ENCODE measurements at regions not wholly inside any gene's neighbourhood (a gene's known extent, or its start where the extent isn't known, plus 50 kb on each side); places are given as distances from the start of the nearest gene placed in this dataset.

- no peak overlapping the region for H3K9ac ChIP-seq (ENCODE audit: low read length)
- no peaks in the 10 kb centered on the region for H3K9me3 ChIP-seq (ENCODE audit: low read length)
- H2AFZ ChIP-seq (ENCODE audit: low read depth, low read length), result no peak overlapping the region
- H4K20me1 ChIP-seq (ENCODE audit: insufficient read depth), result no peaks in the 10 kb centered on the region
- H3K36me3 ChIP-seq (ENCODE audit: insufficient read depth, low read length), result no peaks in the 10 kb centered on the region
- H3K4me2 ChIP-seq (ENCODE audit: low read length), result no peak overlapping the region
- no peaks in the 10 kb centered on the region for H3K79me2 ChIP-seq (replicated peaks; ENCODE audit: insufficient read depth, low read length)
- no peak for TF ChIP-seq RAD21 (conservative IDR thresholded peaks at IDR 0.05)
- TF ChIP-seq SMC3 (conservative IDR thresholded peaks at IDR 0.05; ENCODE audit: poor library complexity), result no peak
- no peak for TF ChIP-seq EZH2 (IDR thresholded peaks at IDR 0.05; ENCODE audit: borderline replicate concordance, insufficient read depth, low read length, poor library complexity, severe bottlenecking)
- no peak for TF ChIP-seq EP300 (conservative IDR thresholded peaks at IDR 0.05; ENCODE audit: poor library complexity, severe bottlenecking)
- TF ChIP-seq, protein P1, sequence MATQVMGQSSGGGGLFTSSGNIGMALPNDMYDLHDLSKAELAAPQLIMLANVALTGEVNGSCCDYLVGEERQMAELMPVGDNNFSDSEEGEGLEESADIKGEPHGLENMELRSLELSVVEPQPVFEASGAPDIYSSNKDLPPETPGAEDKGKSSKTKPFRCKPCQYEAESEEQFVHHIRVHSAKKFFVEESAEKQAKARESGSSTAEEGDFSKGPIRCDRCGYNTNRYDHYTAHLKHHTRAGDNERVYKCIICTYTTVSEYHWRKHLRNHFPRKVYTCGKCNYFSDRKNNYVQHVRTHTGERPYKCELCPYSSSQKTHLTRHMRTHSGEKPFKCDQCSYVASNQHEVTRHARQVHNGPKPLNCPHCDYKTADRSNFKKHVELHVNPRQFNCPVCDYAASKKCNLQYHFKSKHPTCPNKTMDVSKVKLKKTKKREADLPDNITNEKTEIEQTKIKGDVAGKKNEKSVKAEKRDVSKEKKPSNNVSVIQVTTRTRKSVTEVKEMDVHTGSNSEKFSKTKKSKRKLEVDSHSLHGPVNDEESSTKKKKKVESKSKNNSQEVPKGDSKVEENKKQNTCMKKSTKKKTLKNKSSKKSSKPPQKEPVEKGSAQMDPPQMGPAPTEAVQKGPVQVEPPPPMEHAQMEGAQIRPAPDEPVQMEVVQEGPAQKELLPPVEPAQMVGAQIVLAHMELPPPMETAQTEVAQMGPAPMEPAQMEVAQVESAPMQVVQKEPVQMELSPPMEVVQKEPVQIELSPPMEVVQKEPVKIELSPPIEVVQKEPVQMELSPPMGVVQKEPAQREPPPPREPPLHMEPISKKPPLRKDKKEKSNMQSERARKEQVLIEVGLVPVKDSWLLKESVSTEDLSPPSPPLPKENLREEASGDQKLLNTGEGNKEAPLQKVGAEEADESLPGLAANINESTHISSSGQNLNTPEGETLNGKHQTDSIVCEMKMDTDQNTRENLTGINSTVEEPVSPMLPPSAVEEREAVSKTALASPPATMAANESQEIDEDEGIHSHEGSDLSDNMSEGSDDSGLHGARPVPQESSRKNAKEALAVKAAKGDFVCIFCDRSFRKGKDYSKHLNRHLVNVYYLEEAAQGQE (IDR thresholded peaks at IDR 0.05; ENCODE audit: borderline replicate concordance), result no peak
- TF ChIP-seq TAF1 (IDR thresholded peaks at IDR 0.05; ENCODE audit: low read depth), result no peak
- TF ChIP-seq MXI1 (conservative IDR thresholded peaks at IDR 0.05; ENCODE audit: poor library complexity, severe bottlenecking), result no peak
- H3K27ac ChIP-seq (ENCODE audit: low read length), result no peak overlapping the region
- H3K27me3 ChIP-seq (ENCODE audit: insufficient read depth, low read depth, low read length), result no peaks in the 10 kb centered on the region
- H3F3A ChIP-seq (ENCODE audit: insufficient read depth, low read length, poor library complexity, severe bottlenecking), result no peaks in the 10 kb centered on the region
- H3K9me2 ChIP-seq (ENCODE audit: insufficient read depth, low read length), result no peaks in the 10 kb centered on the region
- H3K4me3 ChIP-seq (ENCODE audit: low read length), result no peak overlapping the region
Observed at GRCh38 chr1:10957133-10957532, 55.3 kb upstream of the TARDBP start.

DNA sequence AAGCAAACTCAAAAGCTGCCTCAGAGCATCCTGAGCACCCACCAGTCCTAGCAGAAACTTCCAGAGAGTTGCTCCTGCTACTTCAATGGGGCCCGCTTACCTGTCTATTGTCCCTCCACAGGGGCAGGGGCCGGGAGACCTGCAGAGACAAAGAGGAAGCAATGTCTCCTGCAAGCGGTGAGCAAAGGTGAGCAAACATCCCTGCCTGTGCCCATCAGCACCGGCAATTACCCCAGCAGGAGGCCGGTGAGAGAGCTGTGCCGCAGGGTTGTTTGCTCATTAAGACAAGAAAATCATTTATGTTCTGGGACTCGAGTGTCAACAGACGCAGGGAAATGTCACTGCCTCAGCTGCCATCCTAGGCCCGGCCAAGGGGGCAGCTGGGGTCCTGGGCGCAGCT is 53.8 kb upstream of the TARDBP start:
- TF ChIP-seq POLR2AphosphoS5 (IDR thresholded peaks at IDR 0.05), result peak; percentile 10
- no peak for TF ChIP-seq RAD21 (conservative IDR thresholded peaks at IDR 0.05)
- TF ChIP-seq MXI1 (conservative IDR thresholded peaks at IDR 0.05; ENCODE audit: poor library complexity, severe bottlenecking), result no peak
- TF ChIP-seq EZH2 (IDR thresholded peaks at IDR 0.05; ENCODE audit: borderline replicate concordance, insufficient read depth, low read length, poor library complexity, severe bottlenecking), result no peak
- TF ChIP-seq, protein P2, sequence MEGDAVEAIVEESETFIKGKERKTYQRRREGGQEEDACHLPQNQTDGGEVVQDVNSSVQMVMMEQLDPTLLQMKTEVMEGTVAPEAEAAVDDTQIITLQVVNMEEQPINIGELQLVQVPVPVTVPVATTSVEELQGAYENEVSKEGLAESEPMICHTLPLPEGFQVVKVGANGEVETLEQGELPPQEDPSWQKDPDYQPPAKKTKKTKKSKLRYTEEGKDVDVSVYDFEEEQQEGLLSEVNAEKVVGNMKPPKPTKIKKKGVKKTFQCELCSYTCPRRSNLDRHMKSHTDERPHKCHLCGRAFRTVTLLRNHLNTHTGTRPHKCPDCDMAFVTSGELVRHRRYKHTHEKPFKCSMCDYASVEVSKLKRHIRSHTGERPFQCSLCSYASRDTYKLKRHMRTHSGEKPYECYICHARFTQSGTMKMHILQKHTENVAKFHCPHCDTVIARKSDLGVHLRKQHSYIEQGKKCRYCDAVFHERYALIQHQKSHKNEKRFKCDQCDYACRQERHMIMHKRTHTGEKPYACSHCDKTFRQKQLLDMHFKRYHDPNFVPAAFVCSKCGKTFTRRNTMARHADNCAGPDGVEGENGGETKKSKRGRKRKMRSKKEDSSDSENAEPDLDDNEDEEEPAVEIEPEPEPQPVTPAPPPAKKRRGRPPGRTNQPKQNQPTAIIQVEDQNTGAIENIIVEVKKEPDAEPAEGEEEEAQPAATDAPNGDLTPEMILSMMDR (IDR thresholded peaks at IDR 0.05; ENCODE audit: poor library complexity, severe bottlenecking), result no peak
- Histone ChIP-seq H3K9ac (ENCODE audit: low read length) (no peak overlapping the region), H3K4me2 (ENCODE audit: low read length) (no peak overlapping the region), H3K27me3 (ENCODE audit: insufficient read depth, low read depth, low read length) (no peaks in the 10 kb centered on the region), H3K36me3 (ENCODE audit: insufficient read depth, low read length) (no peaks in the 10 kb centered on the region), H2AFZ (ENCODE audit: low read depth, low read length) (no peak overlapping the region), H3K9me3 (ENCODE audit: low read length) (no peaks in the 10 kb centered on the region), H3K4me3 (ENCODE audit: low read length) (no peak overlapping the region), H3K9me2 (ENCODE audit: insufficient read depth, low read length) (no peaks in the 10 kb centered on the region), H4K20me1 (ENCODE audit: insufficient read depth) (no peaks in the 10 kb centered on the region), H3K79me2 (replicated peaks; ENCODE audit: insufficient read depth, low read length) (no peaks in the 10 kb centered on the region), H3K27ac (ENCODE audit: low read length) (no peak overlapping the region), H3F3A (ENCODE audit: insufficient read depth, low read length, poor library complexity, severe bottlenecking) (no peaks in the 10 kb centered on the region)
